ENCODE measurements at regions not wholly inside any gene's neighbourhood (a gene's known extent, or its start where the extent isn't known, plus 50 kb on each side); places are given as distances from the start of the nearest gene placed in this dataset.
"Not testable (repeated sequence)": the region's sequence is repeated elsewhere in the genome, so short reads cannot be mapped to it uniquely, and the experiment has no call there.

DNA sequence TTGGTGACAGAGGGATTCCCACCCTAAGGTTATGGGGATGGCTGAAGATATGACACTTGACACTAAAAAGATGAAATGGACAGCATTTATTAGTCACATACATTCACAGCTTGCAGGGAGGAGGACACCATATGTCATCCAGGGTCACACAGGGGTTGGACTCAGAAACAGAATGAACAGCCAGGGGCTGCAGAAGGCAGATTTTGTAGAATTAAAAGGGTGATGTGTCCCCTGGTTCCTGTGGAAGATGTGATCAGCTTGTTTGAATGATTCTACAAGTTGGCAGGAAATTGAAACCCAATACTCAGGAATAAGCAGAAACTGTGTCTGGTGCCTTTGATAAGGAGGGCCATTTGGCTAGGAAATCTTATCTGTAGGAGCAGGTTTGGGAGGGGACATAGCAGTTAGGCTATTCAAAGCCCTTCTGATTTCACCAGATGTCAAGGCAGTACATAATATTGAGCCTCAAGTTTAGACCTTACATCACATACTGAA is 102.3 kb upstream of the GRIN3A start:
- DNase-seq, result no peak

DNA sequence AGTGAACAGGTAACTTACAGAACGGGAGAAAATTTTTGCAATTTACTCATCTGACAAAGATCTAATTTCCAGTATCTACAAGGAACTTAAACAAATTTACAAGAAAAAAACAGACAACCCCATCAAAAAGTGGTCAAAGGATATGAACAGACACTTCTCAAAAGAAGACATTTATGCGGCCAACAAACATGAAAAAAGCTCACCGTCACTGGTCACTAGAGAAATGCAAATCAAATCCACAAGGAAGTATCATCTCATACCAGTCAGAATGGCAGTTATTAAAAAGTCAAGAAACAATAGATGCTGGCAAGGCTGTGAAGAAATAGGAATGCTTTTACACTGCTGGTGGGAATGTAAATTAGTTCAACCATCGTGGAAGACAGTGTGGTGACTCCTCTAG is 100.5 kb upstream of the GRIN3A start:
- DNase-seq, result not testable (repeated sequence)

DNA sequence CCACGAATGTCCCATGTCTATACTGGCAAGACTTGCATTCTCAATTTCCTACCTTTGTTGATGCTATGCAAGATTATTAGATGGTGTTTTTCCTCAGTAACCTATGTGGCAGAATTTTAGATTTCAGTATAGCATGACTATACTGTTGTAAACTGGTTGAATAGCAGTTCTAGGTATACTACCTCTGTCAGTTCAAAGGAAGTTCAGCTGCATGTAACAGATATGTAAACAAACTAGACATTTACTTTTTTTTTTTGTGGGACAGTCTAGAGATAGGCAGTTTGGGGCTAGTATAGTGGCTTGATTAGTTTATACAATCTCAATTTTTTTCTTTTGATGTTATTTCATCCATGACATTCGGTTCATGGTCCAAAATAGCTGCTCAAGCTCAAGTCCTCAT is 97.6 kb upstream of the GRIN3A start:
- no peak for DNase-seq

DNA sequence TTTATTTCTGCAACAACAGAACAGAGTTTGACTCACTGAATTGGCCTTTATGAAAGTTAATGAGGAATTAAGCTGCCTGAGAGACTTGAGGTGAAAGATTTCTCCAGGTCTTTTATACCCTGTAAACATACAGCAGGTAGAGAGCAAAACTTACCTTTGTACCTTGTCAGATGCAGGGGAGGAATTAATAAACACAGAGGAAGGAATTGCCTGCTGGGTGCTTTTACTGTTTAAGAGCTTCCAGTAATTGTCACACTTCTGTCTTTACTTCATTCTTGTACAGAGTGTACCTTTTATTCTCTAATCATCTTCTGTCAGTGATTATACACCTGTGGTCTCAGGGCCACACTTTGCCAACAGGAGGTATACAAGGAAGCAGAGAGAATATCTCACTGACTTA is 94.0 kb upstream of the GRIN3A start:
- DNase-seq, result no peak

DNA sequence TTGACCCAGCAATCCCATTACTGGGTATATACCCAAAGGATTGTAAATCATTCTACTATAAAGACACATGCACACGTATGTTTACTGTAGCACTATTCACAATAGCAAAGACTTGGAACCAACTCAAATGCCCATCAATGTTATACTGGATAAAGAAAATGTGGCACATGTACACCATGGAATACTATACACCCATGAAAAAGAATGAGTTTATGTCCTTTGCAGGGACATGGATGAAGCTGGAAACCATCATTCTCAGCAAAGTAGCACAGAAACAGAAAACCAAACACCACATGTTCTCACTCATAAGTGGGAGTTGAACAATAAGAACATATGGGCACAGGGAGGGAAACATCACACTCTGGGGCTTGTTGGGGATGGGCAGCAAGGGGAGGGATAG is 83.0 kb upstream of the GRIN3A start:
- not testable (repeated sequence) for DNase-seq

DNA sequence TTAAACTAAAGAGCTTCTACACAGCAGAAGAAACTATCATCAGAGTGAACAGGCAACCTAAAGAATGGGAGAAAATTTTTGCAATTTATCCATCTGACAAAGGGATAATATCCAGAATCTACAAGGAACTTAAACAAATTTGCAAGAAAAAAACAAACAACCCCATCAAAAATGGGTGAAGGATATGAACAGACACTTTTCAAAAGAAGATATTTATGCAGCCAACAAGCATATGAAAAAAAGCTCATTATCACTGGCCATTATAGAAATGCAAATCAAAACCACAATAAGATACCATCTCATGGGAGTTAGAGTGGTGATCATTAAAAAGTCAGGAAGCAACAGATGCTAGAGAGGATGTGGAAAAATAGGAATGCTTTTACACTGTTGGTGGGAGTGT is 82.5 kb upstream of the GRIN3A start:
- DNase-seq, result not testable (repeated sequence)

DNA sequence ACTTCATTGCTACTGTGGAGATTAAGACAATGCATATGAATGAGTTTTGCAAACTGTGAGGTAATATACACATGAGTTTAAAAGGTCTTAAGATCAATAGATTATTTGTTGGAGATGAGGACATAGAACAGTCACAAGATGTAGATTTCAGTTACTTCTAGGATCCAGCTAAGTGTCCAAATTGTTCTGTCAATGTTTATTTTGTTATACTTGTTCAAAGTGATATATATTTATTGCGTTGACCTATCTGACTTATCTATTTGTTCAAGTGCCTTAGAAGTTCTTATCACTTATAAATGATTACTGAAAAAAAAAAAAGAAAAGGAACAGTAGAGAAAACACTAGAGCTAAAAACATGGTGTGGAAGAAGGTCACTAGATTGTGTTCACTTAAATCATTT is 75.6 kb upstream of the GRIN3A start:
- no peak for DNase-seq

DNA sequence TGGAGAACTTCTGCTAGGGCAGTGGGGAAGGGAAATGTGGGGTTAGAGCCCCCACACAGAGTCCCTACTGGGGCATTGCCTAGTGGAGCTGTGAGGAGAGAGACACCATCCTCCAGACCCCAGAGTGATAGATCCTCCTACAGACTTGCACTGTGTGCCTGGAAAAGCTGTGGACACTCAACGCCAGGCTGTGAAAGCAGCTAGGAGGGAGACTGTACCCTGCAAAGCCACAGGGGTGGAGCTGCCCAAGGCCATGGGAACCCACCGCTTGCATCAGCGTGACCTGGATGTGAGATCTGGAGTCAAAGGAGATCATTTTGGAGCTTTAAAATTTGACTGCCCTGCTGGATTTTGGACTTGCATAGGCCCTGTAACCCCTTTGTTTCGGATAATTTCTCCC is 69.4 kb upstream of the GRIN3A start:
- not testable (repeated sequence) for DNase-seq

DNA sequence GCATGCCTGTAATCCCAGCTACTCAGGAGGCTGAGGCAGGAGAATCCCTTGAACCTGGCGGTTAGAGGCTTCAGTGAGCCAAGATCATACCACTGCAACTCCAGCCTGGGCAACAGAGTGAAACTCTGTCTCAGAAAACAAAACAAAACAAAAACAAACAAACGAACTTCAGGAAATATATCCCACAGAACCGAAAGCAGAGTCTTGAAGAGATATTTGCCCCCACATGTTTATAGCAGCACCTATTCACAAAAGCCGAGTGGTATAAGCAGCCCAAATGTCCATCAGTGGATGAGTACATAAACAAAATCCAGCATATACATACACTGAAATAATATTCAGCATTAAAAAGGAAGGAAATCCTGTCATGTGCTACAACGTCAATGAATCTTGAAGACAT is 57.6 kb upstream of the GRIN3A start:
- DNase-seq, result no peak

DNA sequence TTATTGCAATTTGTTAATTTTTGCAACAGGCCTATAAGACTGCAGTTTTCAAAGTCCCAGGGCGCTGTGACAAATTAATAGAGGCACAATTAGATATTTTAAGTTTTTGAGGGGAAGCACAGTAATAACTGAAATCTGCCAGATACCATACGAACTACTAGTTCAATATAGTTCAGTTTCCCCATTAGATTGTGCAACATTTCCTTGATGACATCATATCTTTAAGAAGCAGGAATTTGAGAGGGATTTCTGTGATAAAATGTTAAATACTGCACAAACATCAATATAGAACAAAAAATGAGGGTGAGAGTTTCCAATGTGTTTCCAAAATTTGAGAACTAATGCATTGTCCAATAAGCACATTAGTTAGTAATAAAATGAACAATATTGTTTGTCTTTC is 56.7 kb upstream of the GRIN3A start:
- no peak for DNase-seq

DNA sequence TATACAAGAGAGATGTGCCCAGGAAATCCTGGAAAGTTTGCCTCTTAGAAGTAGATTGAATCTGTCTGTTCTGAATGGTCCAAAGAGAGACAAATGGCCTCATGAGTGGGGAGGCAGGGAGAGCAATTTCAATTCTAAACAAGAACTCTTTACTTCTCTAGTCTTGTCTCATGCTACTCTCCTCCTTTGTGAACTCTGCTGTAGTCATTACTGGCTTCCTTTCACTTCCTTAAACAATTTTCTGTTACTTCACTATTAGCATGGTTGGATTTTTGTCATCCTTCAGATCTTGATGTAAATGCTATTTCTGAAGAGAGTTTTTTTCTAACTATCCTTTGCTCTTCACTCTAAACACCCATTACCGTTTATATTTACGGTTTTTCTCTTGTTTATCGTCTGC is 54.0 kb upstream of the GRIN3A start:
- no peak for DNase-seq

DNA sequence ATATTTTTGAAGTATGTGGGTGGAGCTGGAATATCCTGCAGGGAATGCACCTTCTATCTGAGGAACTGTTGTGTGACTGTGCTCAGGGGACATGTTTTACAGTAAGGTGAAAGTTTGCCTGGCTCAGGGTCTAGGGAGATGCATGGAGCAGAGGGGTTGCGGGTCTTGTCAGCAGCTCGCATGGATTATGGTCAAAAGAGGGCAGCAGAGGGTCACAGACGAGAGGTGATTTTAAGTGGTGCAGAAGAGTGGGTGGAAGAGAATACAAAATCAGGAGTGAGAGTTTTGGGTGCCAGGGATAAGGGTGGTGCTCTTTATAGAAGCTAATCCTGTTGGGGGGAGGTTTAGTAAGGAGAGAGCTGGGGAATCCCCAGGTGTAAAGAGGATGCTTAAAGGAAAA is 53.5 kb upstream of the GRIN3A start:
- DNase-seq, result peak; percentile 59

DNA sequence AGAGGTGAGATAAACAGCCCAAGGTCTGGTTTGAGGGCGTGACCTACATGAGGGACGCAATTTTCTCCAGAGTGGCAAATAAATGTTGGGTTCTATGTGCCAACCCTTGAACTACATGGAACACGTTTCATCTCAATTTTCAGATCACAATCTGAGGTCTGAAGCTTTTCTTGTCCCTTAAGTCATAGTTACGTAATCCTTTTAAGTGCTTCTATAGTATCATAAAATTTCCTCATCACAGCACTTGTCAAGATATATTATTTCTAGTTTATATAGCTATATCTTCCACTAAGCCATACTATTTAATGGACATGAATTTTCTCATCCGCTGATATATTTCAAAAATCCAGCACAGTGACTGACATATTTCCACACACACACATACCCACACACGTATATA is 53.1 kb upstream of the GRIN3A start:
- DNase-seq, result no peak

Measured in NCI-H1092 (cell line).